CD14-positive monocyte (primary cell): ENCODE measurements at regions not wholly inside any gene's neighbourhood (a gene's known extent, or its start where the extent isn't known, plus 50 kb on each side); places are given as distances from the start of the nearest gene placed in this dataset.

ENCODE experiments used
- DNase-seq, 3 donors: peaks; one replicate each; pipeline ENCODE4 v3.0.0-alpha.2; 2011 to 2022
- H2AFZ ChIP-seq: 2 replicates; pipeline ENCODE4 v1.6.0; 2012; ENCODE audit warnings: mild to moderate bottlenecking, low read depth, low read length, inconsistent platforms; ENCODE audit not compliant: insufficient read depth, poor library complexity, severe bottlenecking
- H3K27ac ChIP-seq, 2 donors: 1 replicate in 1 of 2; 2 replicates in 1 of 2; pipeline ENCODE4 v1.5.1; 2012 to 2013; ENCODE audit warnings: low read length in 2 of 2, control low read depth in 1 of 2, inconsistent platforms in 1 of 2, low read depth in 1 of 2, mild to moderate bottlenecking in 1 of 2
- H3K27me3 ChIP-seq, 2 donors: one replicate each; pipeline versions ENCODE4 v1.6.0 to v1.6.1; 2011 to 2013; ENCODE audit warnings: low read length in 2 of 2; ENCODE audit not compliant: control insufficient read depth in 2 of 2, insufficient read depth in 2 of 2
- H3K36me3 ChIP-seq, 2 donors: replicated peaks in 1 of 2; 1 replicate in 1 of 2; 2 replicates in 1 of 2; pipeline versions ENCODE4 v1.5.1 to v1.6.1; 2012 to 2013; ENCODE audit warnings: low read length in 2 of 2, control low read depth in 1 of 2, inconsistent platforms in 1 of 2, mild to moderate bottlenecking in 1 of 2; ENCODE audit not compliant: insufficient read depth in 2 of 2, control insufficient read depth in 1 of 2
- H3K4me1 ChIP-seq, 2 donors: 1 replicate in 1 of 2; 2 replicates in 1 of 2; pipeline versions ENCODE4 v1.5.1 to v1.6.1; 2012 to 2013; ENCODE audit warnings: low read length in 2 of 2, control low read depth in 1 of 2, inconsistent platforms in 1 of 2, mild to moderate bottlenecking in 1 of 2, moderate library complexity in 1 of 2; ENCODE audit not compliant: insufficient read depth in 2 of 2, control insufficient read depth in 1 of 2
- H3K4me2 ChIP-seq: replicated peaks from 2 replicates; pipeline ENCODE3; 2012; ENCODE audit warnings: low read length, moderate library complexity, mild to moderate bottlenecking; ENCODE audit not compliant: poor library complexity, severe bottlenecking; ENCODE audit errors: extremely low read depth
- H3K4me3 ChIP-seq, 3 experiments: fragments of 200-600 bp in 1 of 3; sonication (generic) in 1 of 3; replicated peaks in 1 of 3; 1 replicate in 2 of 3; 2 replicates in 1 of 3; pipeline ENCODE4 v1.5.1; 2011 to 2013; ENCODE audit warnings: low read length in 3 of 3, mild to moderate bottlenecking in 3 of 3, control low read depth in 2 of 3, low read depth in 2 of 3, inconsistent platforms in 1 of 3, moderate library complexity in 1 of 3
- H3K79me2 ChIP-seq: 2 replicates; pipeline ENCODE4 v1.6.0; 2012; ENCODE audit warnings: mild to moderate bottlenecking, control low read depth, inconsistent platforms, low read length, moderate library complexity; ENCODE audit not compliant: insufficient read depth
- H3K9ac ChIP-seq: 2 replicates; pipeline ENCODE4 v1.6.0; 2017; ENCODE audit warnings: low read length, mild to moderate bottlenecking; ENCODE audit not compliant: insufficient read depth, poor library complexity, severe bottlenecking
- H3K9me3 ChIP-seq, 2 donors: replicated peaks in 1 of 2; 1 replicate in 1 of 2; 2 replicates in 1 of 2; pipeline versions ENCODE4 v1.5.1 to v1.6.1; 2012 to 2013; ENCODE audit warnings: low read length in 2 of 2, control low read depth in 1 of 2; ENCODE audit not compliant: control insufficient read depth in 1 of 2, insufficient read depth in 1 of 2
- H4K20me1 ChIP-seq: 2 replicates; pipeline ENCODE4 v1.6.0; 2012; ENCODE audit warnings: mild to moderate bottlenecking, low read length, control low read depth, moderate library complexity; ENCODE audit not compliant: insufficient read depth
- H3K27ac Mint-ChIP-seq, 7 donors: one replicate each; pipeline ENCODE4 v1.8.0; 2020; ENCODE audit warnings: mild to moderate bottlenecking in 7 of 7, mixed read lengths in 7 of 7, moderate library complexity in 6 of 7, inconsistent platforms in 2 of 7
- H3K27me3 Mint-ChIP-seq, 3 donors: one replicate each; pipeline ENCODE4 v1.8.0; 2021 to 2022; ENCODE audit warnings: low read depth in 3 of 3, mild to moderate bottlenecking in 3 of 3, mixed read lengths in 3 of 3, moderate library complexity in 3 of 3, inconsistent platforms in 1 of 3
- H3K36me3 Mint-ChIP-seq, 2 donors: one replicate each; pipeline ENCODE4 v1.8.0; 2020; ENCODE audit warnings: mixed read lengths in 2 of 2, inconsistent platforms in 1 of 2, mild to moderate bottlenecking in 1 of 2
- H3K4me1 Mint-ChIP-seq: one replicate; pipeline ENCODE4 v1.8.0; 2020; ENCODE audit warnings: mild to moderate bottlenecking, mixed read lengths
- H3K4me3 Mint-ChIP-seq, 2 donors: one replicate each; pipeline ENCODE4 v1.8.0; 2020; ENCODE audit warnings: mild to moderate bottlenecking in 2 of 2, mixed read lengths in 2 of 2, moderate library complexity in 1 of 2
- H3K9me3 Mint-ChIP-seq, 7 donors: one replicate each; pipeline ENCODE4 v1.8.0; 2020 to 2022; ENCODE audit warnings: mixed read lengths in 7 of 7, mild to moderate bottlenecking in 6 of 7, moderate library complexity in 6 of 7, inconsistent platforms in 2 of 7
- WGBS: methylation state at CpG from one replicate; pipeline ENCODE4 v1.1.5; 2013; ENCODE audit warnings: missing lambda C conversion rate; ENCODE audit not compliant: insufficient coverage; 5-methylcytosine and 5-hydroxymethylcytosine counted together
- intact Hi-C, 2 donors: fragments of 100-400 bp; cut with micrococcal nuclease; formaldehyde crosslinking; loops; one replicate each; pipeline versions ENCODE4 v1.15.0 to v1.15.1; 2023
- TF ChIP-seq, protein P1 (sequence below): fragments of 200-600 bp; IDR thresholded peaks from one replicate; pipeline ENCODE4 v1.8.0; 2022; ENCODE audit warnings: antibody characterized with exemption, mild to moderate bottlenecking

GRCh38 chr10:3366735-3367405 is 194.3 kb upstream of the PITRM1 start:
- Histone ChIP-seq H3K79me2 (no peaks in the 10 kb centered on the region), H3K4me3 (no peak overlapping the region), H3K9me3 (peaks cover 5 to 6% of the 10 kb centered on the region in 2 donors), H3K4me2 (no peak overlapping the region), H3K9ac (no peak overlapping the region), H3K4me1 (no peaks in the 10 kb centered on the region), H4K20me1 (no peaks in the 10 kb centered on the region), H3K36me3 (no peaks in the 10 kb centered on the region), H2AFZ (no peak overlapping the region), H3K27ac (no peak overlapping the region), H3K27me3 (no peaks in the 10 kb centered on the region)
- peaks cover under 1 to 12% (median 7%) of the 10 kb centered on the region in 7 donors for H3K9me3 Mint-ChIP-seq
- no peaks in the 10 kb centered on the region for H3K27me3 Mint-ChIP-seq
- no peak overlapping the region for H3K27ac Mint-ChIP-seq
- intact Hi-C loops: no loop called here
- DNase-seq: no peak
- no peak overlapping the region for H3K4me3 Mint-ChIP-seq
- no CpG with 5 or more reads among the region's 6 CpGs for WGBS
- H3K36me3 Mint-ChIP-seq: no peaks in the 10 kb centered on the region
- TF ChIP-seq, protein P1, sequence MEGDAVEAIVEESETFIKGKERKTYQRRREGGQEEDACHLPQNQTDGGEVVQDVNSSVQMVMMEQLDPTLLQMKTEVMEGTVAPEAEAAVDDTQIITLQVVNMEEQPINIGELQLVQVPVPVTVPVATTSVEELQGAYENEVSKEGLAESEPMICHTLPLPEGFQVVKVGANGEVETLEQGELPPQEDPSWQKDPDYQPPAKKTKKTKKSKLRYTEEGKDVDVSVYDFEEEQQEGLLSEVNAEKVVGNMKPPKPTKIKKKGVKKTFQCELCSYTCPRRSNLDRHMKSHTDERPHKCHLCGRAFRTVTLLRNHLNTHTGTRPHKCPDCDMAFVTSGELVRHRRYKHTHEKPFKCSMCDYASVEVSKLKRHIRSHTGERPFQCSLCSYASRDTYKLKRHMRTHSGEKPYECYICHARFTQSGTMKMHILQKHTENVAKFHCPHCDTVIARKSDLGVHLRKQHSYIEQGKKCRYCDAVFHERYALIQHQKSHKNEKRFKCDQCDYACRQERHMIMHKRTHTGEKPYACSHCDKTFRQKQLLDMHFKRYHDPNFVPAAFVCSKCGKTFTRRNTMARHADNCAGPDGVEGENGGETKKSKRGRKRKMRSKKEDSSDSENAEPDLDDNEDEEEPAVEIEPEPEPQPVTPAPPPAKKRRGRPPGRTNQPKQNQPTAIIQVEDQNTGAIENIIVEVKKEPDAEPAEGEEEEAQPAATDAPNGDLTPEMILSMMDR: no peak
- H3K4me1 Mint-ChIP-seq: no peaks in the 10 kb centered on the region

DNA sequence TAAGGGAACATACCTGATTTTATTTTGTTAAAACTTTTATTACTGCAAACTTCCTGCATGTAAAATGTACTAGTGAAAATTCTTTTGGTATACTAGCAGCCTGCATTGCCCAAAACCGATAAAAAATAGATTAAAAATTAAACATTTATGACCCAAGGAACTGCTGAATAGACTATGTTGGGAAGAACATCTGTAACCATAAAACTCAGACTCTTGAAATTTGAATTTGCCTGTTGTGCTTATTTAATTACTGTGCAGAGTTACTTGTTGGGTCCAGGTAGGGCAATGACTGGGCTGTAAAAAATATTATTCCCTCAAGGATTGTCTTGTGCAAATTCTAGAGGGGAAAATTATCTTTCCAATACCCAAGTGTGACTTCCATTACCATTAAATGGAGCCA is 193.5 kb upstream of the PITRM1 start:
- no peak for DNase-seq
- Histone ChIP-seq H3K4me2 (no peak overlapping the region), H3K27ac (no peak overlapping the region)

More for the DNA sequence above, 193.5 kb upstream of the PITRM1 start:
- TF ChIP-seq, protein P1: no peak
- peaks cover 9 to 10% of the 10 kb centered on the region in 2 donors for H3K9me3 ChIP-seq
- no peaks in the 10 kb centered on the region for H4K20me1 ChIP-seq
- H3K4me1 ChIP-seq: no peaks in the 10 kb centered on the region
- Mint-ChIP-seq H3K9me3 (peaks cover 2 to 17% (median 12%) of the 10 kb centered on the region in 7 donors), H3K4me3 (no peak overlapping the region), H3K4me1 (no peaks in the 10 kb centered on the region), H3K27me3 (no peaks in the 10 kb centered on the region), H3K27ac (no peak overlapping the region), H3K36me3 (no peaks in the 10 kb centered on the region)
- H3K27me3 ChIP-seq: no peaks in the 10 kb centered on the region
- H3K36me3 ChIP-seq: no peaks in the 10 kb centered on the region
- intact Hi-C loops: no loop called here
- H3K4me3 ChIP-seq: no peak overlapping the region
- no peak overlapping the region for H3K9ac ChIP-seq
- H3K79me2 ChIP-seq: no peaks in the 10 kb centered on the region
- WGBS: no CpG with 5 or more reads among the region's 1 CpG
- no peak overlapping the region for H2AFZ ChIP-seq
